ENCODE measurements at regions not wholly inside any gene's neighbourhood (a gene's known extent, or its start where the extent isn't known, plus 50 kb on each side); places are given as distances from the start of the nearest gene placed in this dataset.

DNA sequence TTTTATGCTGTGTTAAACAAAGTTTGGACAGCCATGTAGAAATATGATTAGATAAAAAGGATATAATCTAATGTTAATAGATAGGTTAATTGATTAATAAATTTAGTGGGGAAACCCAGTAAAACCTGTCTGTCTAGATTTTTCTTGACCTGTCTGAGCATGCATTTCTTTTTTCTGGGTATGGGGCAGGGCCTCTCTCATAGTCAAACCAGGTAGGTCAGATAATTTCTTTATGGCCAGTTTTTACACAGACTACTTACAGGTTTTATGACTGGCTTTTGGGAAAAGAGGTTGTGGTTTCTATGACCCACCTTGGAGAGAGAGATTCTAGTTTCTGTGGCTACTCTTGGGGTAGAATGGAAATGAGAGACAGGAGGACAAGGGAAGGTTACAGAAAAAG, 135.6 kb upstream of the EPHA5 start:
- TF ChIP-seq FOXM1 (IDR thresholded peaks at IDR 0.05; ENCODE audit: borderline replicate concordance) (no peak), SP1 (IDR thresholded peaks at IDR 0.05) (no peak), ELF4 (IDR thresholded peaks at IDR 0.05) (no peak), L3MBTL2 (conservative IDR thresholded peaks at IDR 0.05) (no peak), FOXA1 (IDR thresholded peaks at IDR 0.05) (no peak), NFRKB (IDR thresholded peaks at IDR 0.05) (no peak), BHLHE40 (IDR thresholded peaks at IDR 0.05; ENCODE audit: borderline replicate concordance) (no peak), CTBP1 (IDR thresholded peaks at IDR 0.05; ENCODE audit: borderline replicate concordance) (no peak), ARNT (IDR thresholded peaks at IDR 0.05) (no peak), FOXK2 (IDR thresholded peaks at IDR 0.05) (no peak), SUZ12 (IDR thresholded peaks at IDR 0.05) (no peak), LEF1 (IDR thresholded peaks at IDR 0.05; ENCODE audit: borderline replicate concordance) (no peak), HDGF (IDR thresholded peaks at IDR 0.05; ENCODE audit: borderline replicate concordance) (no peak), ZNF384 (IDR thresholded peaks at IDR 0.05) (no peak), TARDBP (IDR thresholded peaks at IDR 0.05) (no peak)
- TF ChIP-seq, protein P1, sequence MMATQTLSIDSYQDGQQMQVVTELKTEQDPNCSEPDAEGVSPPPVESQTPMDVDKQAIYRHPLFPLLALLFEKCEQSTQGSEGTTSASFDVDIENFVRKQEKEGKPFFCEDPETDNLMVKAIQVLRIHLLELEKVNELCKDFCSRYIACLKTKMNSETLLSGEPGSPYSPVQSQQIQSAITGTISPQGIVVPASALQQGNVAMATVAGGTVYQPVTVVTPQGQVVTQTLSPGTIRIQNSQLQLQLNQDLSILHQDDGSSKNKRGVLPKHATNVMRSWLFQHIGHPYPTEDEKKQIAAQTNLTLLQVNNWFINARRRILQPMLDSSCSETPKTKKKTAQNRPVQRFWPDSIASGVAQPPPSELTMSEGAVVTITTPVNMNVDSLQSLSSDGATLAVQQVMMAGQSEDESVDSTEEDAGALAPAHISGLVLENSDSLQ (IDR thresholded peaks at IDR 0.05) = no peak
- ChIA-PET CTCF (no interaction called here), POLR2A (no interaction called here)
- DNase-seq (ENCODE audit: extremely low spot score) = no peak

DNA sequence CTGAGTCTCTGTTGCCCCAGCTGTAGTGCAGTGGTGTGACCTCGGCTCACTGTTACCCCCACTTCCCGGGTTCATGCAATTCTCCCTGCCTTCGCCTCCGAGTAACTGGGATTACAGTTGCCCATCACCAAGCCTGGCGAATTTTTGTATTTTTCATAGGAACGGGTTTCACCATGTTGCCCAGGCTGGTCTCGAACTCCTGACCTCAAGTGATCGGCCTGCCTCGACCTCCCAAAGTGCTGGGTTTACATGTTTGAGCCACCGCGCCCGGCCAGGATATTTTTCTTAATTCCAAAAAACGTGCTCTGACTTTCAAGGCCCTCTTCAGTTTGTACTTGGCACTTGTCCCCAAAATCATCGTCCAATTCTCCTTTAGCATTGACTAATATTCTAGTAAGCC, 129.2 kb upstream of the EPHA5 start:
- CTCF ChIA-PET = no interaction called here
- POLR2A ChIA-PET = no interaction called here
- DNase-seq (ENCODE audit: extremely low spot score) = no peak
- TF ChIP-seq NFRKB (IDR thresholded peaks at IDR 0.05) (no peak), BHLHE40 (IDR thresholded peaks at IDR 0.05; ENCODE audit: borderline replicate concordance) (no peak), ARNT (IDR thresholded peaks at IDR 0.05) (no peak), FOXK2 (IDR thresholded peaks at IDR 0.05) (no peak), FOXM1 (IDR thresholded peaks at IDR 0.05; ENCODE audit: borderline replicate concordance) (no peak), SUZ12 (IDR thresholded peaks at IDR 0.05) (no peak), ELF4 (IDR thresholded peaks at IDR 0.05) (no peak), TARDBP (IDR thresholded peaks at IDR 0.05) (no peak)

DNA sequence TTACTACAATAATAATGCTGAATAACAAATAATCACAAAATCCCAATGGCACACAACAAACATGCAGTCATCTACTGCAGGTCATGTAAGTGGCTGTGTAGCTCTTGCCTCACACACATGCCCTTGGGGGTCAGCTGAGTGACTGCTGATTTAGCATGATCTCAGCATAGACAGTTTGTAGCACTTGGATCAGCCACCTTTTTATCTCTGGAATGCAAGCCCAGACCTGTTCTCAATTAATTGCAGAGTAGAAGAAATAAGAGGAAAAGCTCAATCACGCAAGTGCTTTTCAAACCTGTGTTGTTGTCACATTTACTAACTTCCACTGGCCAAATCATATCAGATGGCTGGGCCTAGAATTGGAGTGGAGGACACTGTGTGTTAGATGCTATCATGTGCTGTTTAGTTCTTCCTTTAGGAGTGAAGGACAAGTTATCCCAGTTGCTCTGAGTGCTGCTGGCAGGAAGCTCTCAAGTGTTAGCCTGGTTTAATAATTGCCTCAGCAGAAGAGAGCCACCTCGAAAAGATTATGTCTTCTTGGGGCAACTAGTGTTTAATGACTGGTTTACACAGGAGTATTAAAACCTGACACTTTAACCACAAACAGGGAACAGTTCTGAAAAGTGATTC, 128.3 kb upstream of the EPHA5 start:
- TF ChIP-seq SP1 (IDR thresholded peaks at IDR 0.05) (no peak), FOXK2 (IDR thresholded peaks at IDR 0.05) (no peak), BHLHE40 (IDR thresholded peaks at IDR 0.05; ENCODE audit: borderline replicate concordance) (no peak), TARDBP (IDR thresholded peaks at IDR 0.05) (no peak), SUZ12 (IDR thresholded peaks at IDR 0.05) (no peak), ELF4 (IDR thresholded peaks at IDR 0.05) (no peak), ARNT (IDR thresholded peaks at IDR 0.05) (no peak), ZNF384 (IDR thresholded peaks at IDR 0.05) (no peak)
- TF ChIP-seq, protein P1 (IDR thresholded peaks at IDR 0.05) = no peak
- DNase-seq (ENCODE audit: extremely low spot score) = no peak
- ChIA-PET CTCF (no interaction called here), POLR2A (no interaction called here)

DNA sequence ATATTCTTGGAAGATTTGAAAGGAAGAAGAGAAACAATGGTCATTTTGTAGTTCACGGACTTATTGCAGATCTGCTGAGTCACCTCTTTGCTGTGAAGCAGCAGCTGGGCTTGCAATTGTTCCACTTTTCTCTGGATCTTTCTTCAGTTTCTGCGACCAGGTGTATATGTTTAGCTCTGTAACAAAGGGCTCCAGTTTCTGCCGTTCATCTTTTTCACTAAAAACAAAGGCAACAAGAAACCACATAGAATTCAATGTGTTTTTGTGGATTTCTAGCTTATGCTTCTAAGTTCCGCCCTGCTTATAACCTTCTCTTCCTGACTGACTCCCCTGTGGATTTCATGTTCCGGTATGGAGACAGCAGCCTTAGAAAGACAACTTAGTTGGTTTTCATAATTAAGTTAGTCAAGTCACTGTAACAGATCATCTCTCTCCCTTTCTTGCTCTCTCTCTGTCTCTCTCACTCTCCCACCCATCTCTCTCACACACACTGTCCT, 121.6 kb upstream of the EPHA5 start:
- no peak for TF ChIP-seq LEF1 (IDR thresholded peaks at IDR 0.05; ENCODE audit: borderline replicate concordance)
- TF ChIP-seq FOXA1 (IDR thresholded peaks at IDR 0.05) = no peak
- no peak for TF ChIP-seq BHLHE40 (IDR thresholded peaks at IDR 0.05; ENCODE audit: borderline replicate concordance)
- TF ChIP-seq SUZ12 (IDR thresholded peaks at IDR 0.05) = no peak
- no peak for TF ChIP-seq NFRKB (IDR thresholded peaks at IDR 0.05)
- TF ChIP-seq L3MBTL2 (conservative IDR thresholded peaks at IDR 0.05) = no peak
- TF ChIP-seq TARDBP (IDR thresholded peaks at IDR 0.05) = no peak
- TF ChIP-seq SP1 (IDR thresholded peaks at IDR 0.05) = no peak
- TF ChIP-seq ZNF384 (IDR thresholded peaks at IDR 0.05) = no peak
- no peak for TF ChIP-seq FOXM1 (IDR thresholded peaks at IDR 0.05; ENCODE audit: borderline replicate concordance)
- TF ChIP-seq ARNT (IDR thresholded peaks at IDR 0.05) = no peak
- TF ChIP-seq, protein P1 (IDR thresholded peaks at IDR 0.05) = no peak
- TF ChIP-seq FOXK2 (IDR thresholded peaks at IDR 0.05) = no peak
- no peak for TF ChIP-seq CTBP1 (IDR thresholded peaks at IDR 0.05; ENCODE audit: borderline replicate concordance)
- TF ChIP-seq ELF4 (IDR thresholded peaks at IDR 0.05) = no peak
- TF ChIP-seq HDGF (IDR thresholded peaks at IDR 0.05; ENCODE audit: borderline replicate concordance) = no peak
- ChIA-PET POLR2A (no interaction called here), CTCF (no interaction called here)
- no peak for DNase-seq (ENCODE audit: extremely low spot score)

DNA sequence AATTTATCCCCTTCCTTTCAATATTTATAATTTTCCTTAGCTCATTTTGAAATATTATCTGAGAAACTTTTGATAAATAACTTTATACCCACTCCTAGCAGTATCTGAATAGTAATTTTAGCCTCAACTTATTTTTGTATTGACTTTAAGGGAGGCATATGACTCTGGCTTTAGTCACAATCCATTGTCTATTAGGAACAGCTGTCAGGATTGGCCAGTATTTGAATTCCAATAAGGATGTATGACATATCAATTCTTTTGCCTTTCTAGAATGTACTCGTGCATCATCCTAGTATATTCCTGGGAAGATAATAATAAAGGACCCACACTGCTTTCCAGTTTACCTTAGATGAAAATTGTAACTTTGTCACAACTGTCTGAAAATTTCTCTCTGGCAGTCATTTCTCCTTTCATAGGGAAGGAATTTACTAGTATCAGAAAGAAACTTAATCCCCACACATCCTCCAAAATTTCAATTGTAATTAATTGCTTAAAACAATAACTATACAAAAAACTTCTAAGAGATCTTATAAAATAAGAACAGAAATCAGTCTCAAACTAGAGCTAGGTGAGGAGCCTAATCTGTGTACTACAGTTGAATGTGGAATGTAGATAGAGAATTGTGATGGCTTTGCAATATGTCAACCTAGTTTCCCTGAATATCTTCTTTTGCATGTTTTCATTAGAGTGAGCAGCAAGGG, 121.0 kb upstream of the EPHA5 start:
- no peak for DNase-seq (ENCODE audit: extremely low spot score)
- CTCF ChIA-PET = no interaction called here
- POLR2A ChIA-PET = no interaction called here
- TF ChIP-seq LEF1 (IDR thresholded peaks at IDR 0.05; ENCODE audit: borderline replicate concordance) (no peak), ZNF384 (IDR thresholded peaks at IDR 0.05) (no peak), HDGF (IDR thresholded peaks at IDR 0.05; ENCODE audit: borderline replicate concordance) (no peak), BHLHE40 (IDR thresholded peaks at IDR 0.05; ENCODE audit: borderline replicate concordance) (no peak), L3MBTL2 (conservative IDR thresholded peaks at IDR 0.05) (no peak), CTBP1 (IDR thresholded peaks at IDR 0.05; ENCODE audit: borderline replicate concordance) (no peak), ELF4 (IDR thresholded peaks at IDR 0.05) (no peak), SUZ12 (IDR thresholded peaks at IDR 0.05) (no peak), ARNT (IDR thresholded peaks at IDR 0.05) (no peak), FOXK2 (IDR thresholded peaks at IDR 0.05) (no peak), FOXA1 (IDR thresholded peaks at IDR 0.05) (no peak), NFRKB (IDR thresholded peaks at IDR 0.05) (no peak), FOXM1 (IDR thresholded peaks at IDR 0.05; ENCODE audit: borderline replicate concordance) (no peak), TARDBP (IDR thresholded peaks at IDR 0.05) (no peak), SP1 (IDR thresholded peaks at IDR 0.05) (no peak)
- TF ChIP-seq, protein P1 (IDR thresholded peaks at IDR 0.05) = no peak
